ENCODE measurements at regions not wholly inside any gene's neighbourhood (a gene's known extent, or its start where the extent isn't known, plus 50 kb on each side); places are given as distances from the start of the nearest gene placed in this dataset.

DNA sequence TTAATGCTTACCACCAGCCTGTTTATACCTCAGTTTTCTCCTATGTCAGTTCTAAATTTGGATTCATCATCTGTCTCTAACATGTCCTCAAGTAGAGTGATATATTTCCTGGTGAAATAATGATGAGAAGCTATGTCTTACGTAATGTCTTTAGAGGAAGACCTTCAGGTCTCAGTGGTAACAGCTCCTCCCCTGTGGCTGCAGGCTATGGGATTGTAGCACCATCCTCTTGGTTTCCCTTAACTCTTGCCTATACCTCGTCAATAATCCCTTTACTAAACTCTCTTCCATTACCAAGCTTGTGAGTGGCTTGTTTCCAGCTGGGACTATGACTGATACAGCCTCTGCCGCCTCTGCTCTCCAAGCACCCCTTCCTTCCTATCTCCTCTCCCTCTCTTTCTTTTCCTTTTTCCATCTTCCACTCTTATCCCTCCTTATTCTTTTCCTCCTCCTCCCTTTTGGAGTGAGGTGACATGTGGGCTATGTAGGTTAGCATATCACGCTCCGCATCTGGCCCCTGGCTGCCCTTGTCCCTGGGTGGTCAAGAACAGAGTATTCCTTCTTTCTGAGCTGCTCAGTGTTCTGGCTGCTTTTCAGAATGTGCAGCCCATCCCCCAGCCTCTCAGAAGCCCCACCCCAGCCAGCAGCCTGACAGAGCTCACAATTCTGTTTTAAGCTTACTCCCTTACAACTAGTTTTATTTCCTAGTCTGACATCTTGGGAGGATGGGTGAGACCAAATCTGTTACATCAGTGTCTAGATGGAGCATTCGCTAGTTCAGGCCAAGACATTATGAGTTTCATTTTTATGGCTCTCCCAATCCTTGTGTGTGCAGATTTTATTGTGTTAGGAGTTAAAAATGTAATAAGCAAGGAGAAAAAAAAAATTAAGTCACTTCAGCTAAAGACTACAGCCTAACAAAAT lies 75.0 kb upstream of the RNU6-1 start:
- DNase-seq: no peak
- 54 to 69% methylated on average over 6 of the region's 6 CpGs for WGBS, 2 donors
- TF ChIP-seq POLR2A (IDR thresholded peaks at IDR 0.05): no peak
- TF ChIP-seq, protein P1, sequence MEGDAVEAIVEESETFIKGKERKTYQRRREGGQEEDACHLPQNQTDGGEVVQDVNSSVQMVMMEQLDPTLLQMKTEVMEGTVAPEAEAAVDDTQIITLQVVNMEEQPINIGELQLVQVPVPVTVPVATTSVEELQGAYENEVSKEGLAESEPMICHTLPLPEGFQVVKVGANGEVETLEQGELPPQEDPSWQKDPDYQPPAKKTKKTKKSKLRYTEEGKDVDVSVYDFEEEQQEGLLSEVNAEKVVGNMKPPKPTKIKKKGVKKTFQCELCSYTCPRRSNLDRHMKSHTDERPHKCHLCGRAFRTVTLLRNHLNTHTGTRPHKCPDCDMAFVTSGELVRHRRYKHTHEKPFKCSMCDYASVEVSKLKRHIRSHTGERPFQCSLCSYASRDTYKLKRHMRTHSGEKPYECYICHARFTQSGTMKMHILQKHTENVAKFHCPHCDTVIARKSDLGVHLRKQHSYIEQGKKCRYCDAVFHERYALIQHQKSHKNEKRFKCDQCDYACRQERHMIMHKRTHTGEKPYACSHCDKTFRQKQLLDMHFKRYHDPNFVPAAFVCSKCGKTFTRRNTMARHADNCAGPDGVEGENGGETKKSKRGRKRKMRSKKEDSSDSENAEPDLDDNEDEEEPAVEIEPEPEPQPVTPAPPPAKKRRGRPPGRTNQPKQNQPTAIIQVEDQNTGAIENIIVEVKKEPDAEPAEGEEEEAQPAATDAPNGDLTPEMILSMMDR (IDR thresholded peaks at IDR 0.05): no peak
- Histone ChIP-seq H3K4me3 (no peak overlapping the region), H3K4me1 (peaks cover 0 to 38% (median 21%) of the 10 kb centered on the region in 3 donors), H3K27me3 (no peaks in the 10 kb centered on the region), H3K27ac (peak overlapping the region; percentile 4 to 76 (median 74)), H3K36me3 (no peaks in the 10 kb centered on the region), H3K9me3 (peaks cover 0 to 5% (median 0%) of the 10 kb centered on the region in 3 donors)
- intact Hi-C loops (cut with DNase I): no loop called here

DNA sequence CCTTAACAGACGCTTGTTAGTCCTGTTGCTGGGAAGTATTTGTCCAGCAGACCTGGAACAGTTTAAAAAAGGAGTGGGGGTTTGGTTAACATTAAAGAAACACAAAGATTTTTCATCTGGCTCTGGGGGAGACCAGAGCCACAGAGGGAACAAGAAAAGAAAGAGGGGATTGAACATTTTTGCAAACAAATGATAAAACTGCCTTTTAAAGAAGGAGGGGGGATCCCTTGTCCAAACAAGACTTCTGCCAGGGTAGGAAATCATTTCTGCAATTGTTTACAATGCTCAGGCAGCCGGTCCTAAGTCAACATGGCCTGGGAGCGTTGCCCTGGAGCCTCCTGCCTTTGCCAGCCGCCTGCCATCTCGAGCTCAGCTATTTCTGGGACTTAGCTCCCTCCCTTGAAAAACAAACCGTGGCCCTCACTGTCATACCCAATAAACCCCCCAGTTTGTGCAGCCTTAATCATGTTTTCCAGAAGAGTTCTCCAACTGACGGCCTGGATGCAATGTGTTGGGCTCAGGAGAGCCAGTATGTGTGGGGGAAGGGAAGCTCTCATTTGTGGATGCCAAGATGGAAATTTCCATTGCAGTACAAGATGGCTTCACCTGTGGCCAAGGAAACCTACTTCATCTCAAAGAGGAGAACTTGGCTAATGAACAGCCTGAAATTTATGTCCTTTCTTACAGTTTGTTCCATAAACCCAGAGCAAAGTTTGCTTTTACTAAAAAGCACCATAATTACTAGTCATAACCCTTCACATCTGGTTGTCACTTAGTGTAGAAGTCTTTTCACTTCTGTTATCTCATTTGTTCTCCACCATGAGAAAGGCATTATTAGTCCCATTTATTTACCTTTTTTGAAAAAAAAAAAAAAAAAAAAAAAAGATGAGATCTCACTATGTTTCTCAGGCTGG lies 75.9 kb upstream of the RNU6-1 start:
- WGBS, 2 donors: 12 to 54% methylated on average over 6 of the region's 7 CpGs
- no peaks in the 10 kb centered on the region for H3K27me3 ChIP-seq
- no peak for DNase-seq
- H3K4me1 ChIP-seq: peaks cover 0 to 38% (median 21%) of the 10 kb centered on the region in 3 donors
- H3K36me3 ChIP-seq: no peaks in the 10 kb centered on the region
- no peak overlapping the region for H3K4me3 ChIP-seq
- TF ChIP-seq, protein P1 (IDR thresholded peaks at IDR 0.05): no peak
- TF ChIP-seq POLR2A (IDR thresholded peaks at IDR 0.05): no peak
- peak overlapping the region; percentile 4 to 76 (median 74) for H3K27ac ChIP-seq
- intact Hi-C loops (cut with DNase I): no loop called here
- H3K9me3 ChIP-seq: no peaks in the 10 kb centered on the region

DNA sequence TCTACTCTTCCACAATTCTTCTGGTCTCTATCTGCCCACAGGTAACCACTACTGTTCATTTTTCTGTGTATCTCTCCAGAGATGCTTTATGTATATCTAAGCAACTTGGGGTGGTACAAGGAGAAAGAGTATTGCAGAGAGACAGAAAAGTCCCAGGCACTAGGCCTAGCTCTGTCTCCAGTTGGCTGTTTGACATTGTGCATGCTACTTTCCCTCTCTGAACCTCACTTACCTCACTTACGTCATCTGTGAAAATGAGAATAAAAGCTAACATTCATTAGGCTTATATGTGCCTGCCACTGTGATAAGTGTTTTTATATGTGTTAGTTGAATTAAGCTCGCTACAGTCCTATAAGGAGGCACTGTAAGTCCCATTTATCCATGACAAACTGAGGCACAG lies 76.7 kb upstream of the RNU6-1 start:
- H3K4me1 ChIP-seq: peaks cover 0 to 38% (median 21%) of the 10 kb centered on the region in 3 donors
- WGBS, 2 donors: 47 to 50% methylated on average over 2 of the region's 2 CpGs
- intact Hi-C loops (cut with DNase I): no loop called here

DNA sequence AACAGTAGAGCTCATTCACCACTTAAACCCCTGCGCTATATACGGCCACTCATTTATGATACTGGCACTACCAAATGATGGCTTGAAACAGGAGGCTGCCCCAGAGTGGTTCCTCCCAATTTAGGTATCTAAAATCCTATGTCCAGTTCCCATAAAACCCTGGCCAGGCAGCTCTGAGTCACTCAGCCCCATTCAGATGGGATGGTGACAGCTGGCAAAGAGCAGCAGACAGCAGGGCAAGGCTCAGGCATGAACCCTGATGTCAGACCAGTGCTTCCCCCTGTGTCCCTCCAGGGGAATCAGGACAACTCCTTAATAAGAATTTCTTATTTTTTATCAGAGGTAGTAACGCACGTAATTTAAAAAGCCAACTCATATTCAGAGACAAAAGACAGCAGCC lies 77.2 kb upstream of the RNU6-1 start:
- no peak overlapping the region for H3K4me3 ChIP-seq
- TF ChIP-seq, protein P1 (IDR thresholded peaks at IDR 0.05): no peak
- TF ChIP-seq POLR2A (IDR thresholded peaks at IDR 0.05): no peak
- H3K4me1 ChIP-seq: peaks cover 0 to 38% (median 21%) of the 10 kb centered on the region in 3 donors
- intact Hi-C loops (cut with DNase I): no loop called here
- 70 to 76% methylated on average over 3 to 4 of the region's 4 CpGs for WGBS, 2 donors
- no peaks in the 10 kb centered on the region for H3K36me3 ChIP-seq
- H3K27me3 ChIP-seq: no peaks in the 10 kb centered on the region
- H3K9me3 ChIP-seq: no peaks in the 10 kb centered on the region
- no peak for DNase-seq
- H3K27ac ChIP-seq: peak overlapping the region in 3 of 4 donors; percentile 66 to 76 (median 75)

More for the DNA sequence above, 76.7 kb upstream of the RNU6-1 start:
- Histone ChIP-seq H3K27me3 (no peaks in the 10 kb centered on the region), H3K4me3 (no peak overlapping the region), H3K9me3 (no peaks in the 10 kb centered on the region), H3K27ac (peak overlapping the region in 3 of 4 donors; percentile 66 to 76 (median 75)), H3K36me3 (no peaks in the 10 kb centered on the region)
- TF ChIP-seq, protein P1 (IDR thresholded peaks at IDR 0.05): no peak
- no peak for TF ChIP-seq POLR2A (IDR thresholded peaks at IDR 0.05)
- no peak for DNase-seq

All from esophagus squamous epithelium (tissue), 5 donors.